SU-DHL-6 (cell line): ENCODE measurements at regions not wholly inside any gene's neighbourhood (a gene's known extent, or its start where the extent isn't known, plus 50 kb on each side); places are given as distances from the start of the nearest gene placed in this dataset.
"Not testable (repeated sequence)": the region's sequence is repeated elsewhere in the genome, so short reads cannot be mapped to it uniquely, and the experiment has no call there.

Experiments used
- EZH2phosphoT487 ChIP-seq: fragments of 200-600 bp; sonication (generic), shearing (Covaris generic); conservative IDR thresholded peaks from 2 replicates; pipeline ENCODE4 v1.6.1; 2018; ENCODE audit warnings: mild to moderate bottlenecking, antibody characterized with exemption, low read length, moderate library complexity, mixed read lengths
- TF ChIP-seq, protein P1 (sequence below): fragments of 200-600 bp; sonication (generic); IDR thresholded peaks from one replicate; pipeline ENCODE4 v1.5.1; 2017; ENCODE audit warnings: antibody characterized with exemption, mild to moderate bottlenecking, low read length, moderate library complexity; ENCODE audit not compliant: insufficient read depth, poor library complexity, severe bottlenecking

DNA sequence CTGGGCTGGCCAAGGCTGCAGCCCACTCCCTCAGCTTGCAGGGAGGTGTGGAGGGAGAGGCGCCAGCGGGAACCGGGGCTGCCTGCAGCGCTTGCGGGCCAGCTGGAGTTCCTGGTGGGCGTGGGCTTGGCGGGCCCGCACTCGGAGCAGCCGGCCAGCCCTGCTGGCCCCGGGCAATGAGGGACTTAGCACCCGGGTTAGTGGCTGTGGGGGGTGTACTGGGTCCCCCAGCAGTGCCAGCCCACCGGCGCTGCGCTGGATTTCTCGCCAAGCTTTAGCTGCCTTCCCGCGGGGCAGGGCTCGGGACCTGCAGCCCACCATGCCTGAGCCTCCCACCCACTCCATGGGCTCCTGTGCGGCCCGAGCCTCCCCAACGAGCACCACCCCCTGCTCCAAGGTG is 164.2 kb upstream of the NPY2R start:
- TF ChIP-seq, protein P1, sequence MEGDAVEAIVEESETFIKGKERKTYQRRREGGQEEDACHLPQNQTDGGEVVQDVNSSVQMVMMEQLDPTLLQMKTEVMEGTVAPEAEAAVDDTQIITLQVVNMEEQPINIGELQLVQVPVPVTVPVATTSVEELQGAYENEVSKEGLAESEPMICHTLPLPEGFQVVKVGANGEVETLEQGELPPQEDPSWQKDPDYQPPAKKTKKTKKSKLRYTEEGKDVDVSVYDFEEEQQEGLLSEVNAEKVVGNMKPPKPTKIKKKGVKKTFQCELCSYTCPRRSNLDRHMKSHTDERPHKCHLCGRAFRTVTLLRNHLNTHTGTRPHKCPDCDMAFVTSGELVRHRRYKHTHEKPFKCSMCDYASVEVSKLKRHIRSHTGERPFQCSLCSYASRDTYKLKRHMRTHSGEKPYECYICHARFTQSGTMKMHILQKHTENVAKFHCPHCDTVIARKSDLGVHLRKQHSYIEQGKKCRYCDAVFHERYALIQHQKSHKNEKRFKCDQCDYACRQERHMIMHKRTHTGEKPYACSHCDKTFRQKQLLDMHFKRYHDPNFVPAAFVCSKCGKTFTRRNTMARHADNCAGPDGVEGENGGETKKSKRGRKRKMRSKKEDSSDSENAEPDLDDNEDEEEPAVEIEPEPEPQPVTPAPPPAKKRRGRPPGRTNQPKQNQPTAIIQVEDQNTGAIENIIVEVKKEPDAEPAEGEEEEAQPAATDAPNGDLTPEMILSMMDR = not testable (repeated sequence)
- not testable (repeated sequence) for TF ChIP-seq EZH2phosphoT487
